Occipital lobe (tissue), 1 donor: ENCODE measurements at regions not wholly inside any gene's neighbourhood (a gene's known extent, or its start where the extent isn't known, plus 50 kb on each side); places are given as distances from the start of the nearest gene placed in this dataset.
"Not testable (repeated sequence)": the region's sequence is repeated elsewhere in the genome, so short reads cannot be mapped to it uniquely, and the experiment has no call there.

Experiments
- DNase-seq: peaks from one replicate; lab custom pipeline; 2025; lab: John Stamatoyannopoulos, UW

GRCh38 chr1:4118746-4119515 is 218.9 kb upstream of the C1orf174 start:
- DNase-seq = no peak

- no peak for DNase-seq
These were observed 219.6 kb upstream of the C1orf174 start for GRCh38 chr1:4119516-4120220.

GRCh38 chr1:4120557-4121292 is 220.7 kb upstream of the C1orf174 start:
- no peak for DNase-seq

GRCh38 chr1:4121293-4121684 is 221.2 kb upstream of the C1orf174 start:
- DNase-seq = no peak

- DNase-seq = no peak
These were observed 221.9 kb upstream of the C1orf174 start for GRCh38 chr1:4121834-4122512.

GRCh38 chr1:4122513-4123160 is 222.6 kb upstream of the C1orf174 start:
- DNase-seq = no peak

GRCh38 chr1:4124631-4125145 is 224.6 kb upstream of the C1orf174 start:
- DNase-seq = no peak

- no peak for DNase-seq
These were observed 226.2 kb upstream of the C1orf174 start for GRCh38 chr1:4126251-4126650.

GRCh38 chr1:4126731-4127591 is 226.9 kb upstream of the C1orf174 start:
- no peak for DNase-seq

- DNase-seq = no peak
These were observed 227.6 kb upstream of the C1orf174 start for GRCh38 chr1:4127592-4128140.

GRCh38 chr1:4128616-4129015 is 228.5 kb upstream of the C1orf174 start:
- DNase-seq = no peak

GRCh38 chr1:4129693-4130092 is 229.6 kb upstream of the C1orf174 start:
- DNase-seq = no peak

- DNase-seq = no peak
These were observed 230.0 kb upstream of the C1orf174 start for GRCh38 chr1:4130096-4130495.

- DNase-seq = no peak
These were observed 231.7 kb upstream of the C1orf174 start for GRCh38 chr1:4131734-4132133.

GRCh38 chr1:4132352-4133296 is 232.6 kb upstream of the C1orf174 start:
- no peak for DNase-seq

- no peak for DNase-seq
These were observed 233.3 kb upstream of the C1orf174 start for GRCh38 chr1:4133297-4133938.

GRCh38 chr1:4133939-4134321 is 233.9 kb upstream of the C1orf174 start:
- no peak for DNase-seq

GRCh38 chr1:4135853-4136252 is 235.8 kb upstream of the C1orf174 start:
- DNase-seq = not testable (repeated sequence)
